Type B pancreatic cell (in vitro differentiated cells): ENCODE measurements at regions not wholly inside any gene's neighbourhood (a gene's known extent, or its start where the extent isn't known, plus 50 kb on each side); places are given as distances from the start of the nearest gene placed in this dataset.

Source experiments
- DNase-seq: peaks from one replicate; pipeline ENCODE4 v3.0.0; 2021; ENCODE audit warnings: mixed read lengths; ENCODE audit not compliant: unreplicated experiment; ENCODE audit errors: extremely low spot score
- H3K27ac Mint-ChIP-seq: 2 replicates; pipeline ENCODE4 v1.8.0; 2021; ENCODE audit warnings: mild to moderate bottlenecking, mixed read lengths
- H3K27me3 Mint-ChIP-seq: 2 replicates; pipeline ENCODE4 v1.8.0; 2021; ENCODE audit warnings: mixed read lengths
- H3K36me3 Mint-ChIP-seq: 2 replicates; pipeline ENCODE4 v1.8.0; 2021; ENCODE audit warnings: mixed read lengths
- H3K4me1 Mint-ChIP-seq: one replicate; pipeline ENCODE4 v1.8.0; 2021; ENCODE audit warnings: mixed read lengths; ENCODE audit not compliant: unreplicated experiment
- H3K4me3 Mint-ChIP-seq: 2 replicates; pipeline ENCODE4 v1.8.0; 2021; ENCODE audit warnings: mild to moderate bottlenecking, mixed read lengths
- H3K9me3 Mint-ChIP-seq: 2 replicates; pipeline ENCODE4 v1.8.0; 2021; ENCODE audit warnings: mixed read lengths
- TF ChIP-seq, protein P1 (sequence below): fragments of 200-600 bp; sonication (generic); conservative IDR thresholded peaks from 2 replicates; pipeline ENCODE4 v1.5.0; 2021; ENCODE audit warnings: antibody characterized with exemption, mild to moderate bottlenecking

GRCh38 chr2:155431004-155431507, 732.6 kb downstream of the KCNJ3 start:
- no peaks in the 10 kb centered on the region for H3K27me3 Mint-ChIP-seq
- H3K27ac Mint-ChIP-seq = no peak overlapping the region
- H3K9me3 Mint-ChIP-seq = no peaks in the 10 kb centered on the region
- no peak overlapping the region for H3K4me3 Mint-ChIP-seq
- TF ChIP-seq, protein P1, sequence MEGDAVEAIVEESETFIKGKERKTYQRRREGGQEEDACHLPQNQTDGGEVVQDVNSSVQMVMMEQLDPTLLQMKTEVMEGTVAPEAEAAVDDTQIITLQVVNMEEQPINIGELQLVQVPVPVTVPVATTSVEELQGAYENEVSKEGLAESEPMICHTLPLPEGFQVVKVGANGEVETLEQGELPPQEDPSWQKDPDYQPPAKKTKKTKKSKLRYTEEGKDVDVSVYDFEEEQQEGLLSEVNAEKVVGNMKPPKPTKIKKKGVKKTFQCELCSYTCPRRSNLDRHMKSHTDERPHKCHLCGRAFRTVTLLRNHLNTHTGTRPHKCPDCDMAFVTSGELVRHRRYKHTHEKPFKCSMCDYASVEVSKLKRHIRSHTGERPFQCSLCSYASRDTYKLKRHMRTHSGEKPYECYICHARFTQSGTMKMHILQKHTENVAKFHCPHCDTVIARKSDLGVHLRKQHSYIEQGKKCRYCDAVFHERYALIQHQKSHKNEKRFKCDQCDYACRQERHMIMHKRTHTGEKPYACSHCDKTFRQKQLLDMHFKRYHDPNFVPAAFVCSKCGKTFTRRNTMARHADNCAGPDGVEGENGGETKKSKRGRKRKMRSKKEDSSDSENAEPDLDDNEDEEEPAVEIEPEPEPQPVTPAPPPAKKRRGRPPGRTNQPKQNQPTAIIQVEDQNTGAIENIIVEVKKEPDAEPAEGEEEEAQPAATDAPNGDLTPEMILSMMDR = no peak
- DNase-seq = no peak
- H3K36me3 Mint-ChIP-seq = no peaks in the 10 kb centered on the region
- no peaks in the 10 kb centered on the region for H3K4me1 Mint-ChIP-seq

DNA sequence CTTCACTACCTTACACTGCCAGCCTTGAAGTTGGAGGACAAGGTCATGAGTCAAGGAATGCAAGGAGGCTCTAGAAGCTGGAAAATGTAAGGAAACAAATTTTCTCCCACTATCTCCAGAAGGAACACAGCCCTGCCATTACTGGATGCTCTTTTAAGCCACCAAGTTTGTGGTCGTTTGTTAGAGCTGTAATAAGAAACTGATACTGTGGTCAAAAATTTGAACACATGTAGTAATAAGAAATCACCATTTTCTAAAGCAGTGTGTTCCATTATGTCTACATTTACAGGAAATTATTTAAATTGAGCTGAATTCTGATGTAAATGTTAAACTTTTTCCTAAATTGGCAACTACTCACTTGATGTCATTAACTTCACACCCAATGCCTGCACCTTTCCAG, 729.0 kb downstream of the KCNJ3 start:
- Mint-ChIP-seq H3K4me1 (no peaks in the 10 kb centered on the region), H3K27ac (no peak overlapping the region), H3K36me3 (no peaks in the 10 kb centered on the region), H3K9me3 (no peaks in the 10 kb centered on the region), H3K27me3 (no peaks in the 10 kb centered on the region), H3K4me3 (no peak overlapping the region)
- TF ChIP-seq, protein P1 = no peak
- no peak for DNase-seq

- H3K9me3 Mint-ChIP-seq = no peaks in the 10 kb centered on the region
- H3K27ac Mint-ChIP-seq = no peak overlapping the region
- H3K36me3 Mint-ChIP-seq = no peaks in the 10 kb centered on the region
- H3K4me3 Mint-ChIP-seq = no peak overlapping the region
- no peaks in the 10 kb centered on the region for H3K4me1 Mint-ChIP-seq
- no peak for DNase-seq
- H3K27me3 Mint-ChIP-seq = no peaks in the 10 kb centered on the region
- TF ChIP-seq, protein P1 = no peak
These were observed 726.0 kb downstream of the KCNJ3 start for GRCh38 chr2:155424518-155424917.

DNA sequence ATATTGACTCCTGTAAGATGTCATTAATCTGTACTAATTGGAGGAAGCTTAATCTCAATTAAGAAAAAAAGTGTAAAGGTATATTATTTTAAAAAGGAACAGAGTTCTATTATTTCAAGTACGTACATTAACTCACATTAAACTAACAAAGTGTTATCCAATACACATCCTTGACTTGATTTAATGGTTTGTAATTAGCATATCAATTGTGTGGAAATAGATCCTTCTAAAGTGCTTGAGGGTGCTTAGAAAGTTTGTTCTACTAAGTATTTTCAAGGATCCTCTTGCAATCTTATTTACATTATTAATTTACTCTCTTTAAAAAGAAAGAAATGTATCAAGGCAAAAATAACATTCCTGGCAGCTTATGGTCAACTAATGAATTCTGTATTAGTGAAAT, 720.3 kb downstream of the KCNJ3 start:
- TF ChIP-seq, protein P1 = no peak
- no peaks in the 10 kb centered on the region for H3K27me3 Mint-ChIP-seq
- no peaks in the 10 kb centered on the region for H3K36me3 Mint-ChIP-seq
- H3K9me3 Mint-ChIP-seq = no peaks in the 10 kb centered on the region
- no peak overlapping the region for H3K4me3 Mint-ChIP-seq
- no peak overlapping the region for H3K27ac Mint-ChIP-seq
- no peaks in the 10 kb centered on the region for H3K4me1 Mint-ChIP-seq
- DNase-seq = no peak

GRCh38 chr2:155412598-155412997, 714.1 kb downstream of the KCNJ3 start:
- Mint-ChIP-seq H3K27ac (no peak overlapping the region), H3K36me3 (no peaks in the 10 kb centered on the region), H3K4me3 (no peak overlapping the region), H3K9me3 (no peaks in the 10 kb centered on the region), H3K27me3 (no peaks in the 10 kb centered on the region), H3K4me1 (no peaks in the 10 kb centered on the region)
- TF ChIP-seq, protein P1 = no peak
- no peak for DNase-seq
